ENCODE measurements at regions not wholly inside any gene's neighbourhood (a gene's known extent, or its start where the extent isn't known, plus 50 kb on each side); places are given as distances from the start of the nearest gene placed in this dataset.
"Not testable (repeated sequence)": the region's sequence is repeated elsewhere in the genome, so short reads cannot be mapped to it uniquely, and the experiment has no call there.

DNA sequence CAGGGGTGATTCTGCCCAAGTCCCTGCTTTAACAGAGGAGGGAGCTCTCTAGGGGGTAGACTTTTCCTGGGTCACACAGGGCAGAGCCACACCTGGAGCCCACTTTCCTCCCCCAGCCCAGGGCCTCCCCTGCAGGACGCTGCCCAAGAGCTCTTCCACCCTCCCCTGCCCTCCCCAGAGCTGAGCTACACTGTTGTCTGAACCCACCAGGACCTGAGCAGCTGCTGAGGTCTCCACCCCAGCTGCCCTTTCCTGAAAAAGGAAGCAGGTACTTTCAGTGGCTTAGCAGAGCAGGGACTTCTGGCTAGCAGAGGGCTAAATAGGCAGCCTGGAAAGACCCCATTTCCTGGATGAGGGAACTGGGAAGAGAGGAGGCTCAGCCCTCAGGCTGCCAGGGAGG is 169.3 kb upstream of the ETV3 start:
- no peak for TF ChIP-seq CTCF (IDR thresholded peaks at IDR 0.05; ENCODE audit: insufficient read depth, low read length)
- DNase-seq (ENCODE audit: low read depth): no peak
- H3K4me3 ChIP-seq (ENCODE audit: low read depth, low read length): no peak overlapping the region

- TF ChIP-seq CTCF (IDR thresholded peaks at IDR 0.05; ENCODE audit: insufficient read depth, low read length): no peak
- no peak for DNase-seq (ENCODE audit: low read depth)
- no peak overlapping the region for H3K4me3 ChIP-seq (ENCODE audit: low read depth, low read length)
These were observed 168.7 kb upstream of the ETV3 start for GRCh38 chr1:157306896-157307295.

DNA sequence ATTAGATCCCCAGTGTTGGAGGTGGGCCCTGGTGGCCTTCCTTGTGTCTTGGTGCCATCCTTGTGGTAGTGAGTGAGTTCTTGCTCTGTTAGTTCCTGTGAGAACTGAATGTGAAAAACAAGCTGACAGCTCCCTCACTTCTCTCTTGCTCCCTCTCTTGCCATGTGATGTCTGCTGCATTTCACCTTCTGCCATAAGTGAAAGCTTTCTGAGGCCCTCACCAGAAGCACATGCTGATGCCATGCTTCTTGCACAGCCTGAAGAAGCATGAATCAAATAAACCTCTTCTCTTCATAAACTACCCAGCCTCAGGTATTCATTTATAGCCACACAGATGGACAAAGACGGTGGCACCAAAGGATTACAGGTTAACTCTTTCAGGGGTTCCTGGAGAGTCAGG is 166.1 kb upstream of the ETV3 start:
- TF ChIP-seq CTCF (IDR thresholded peaks at IDR 0.05; ENCODE audit: insufficient read depth, low read length): no peak
- no peak overlapping the region for H3K4me3 ChIP-seq (ENCODE audit: low read depth, low read length)
- DNase-seq (ENCODE audit: low read depth): no peak

DNA sequence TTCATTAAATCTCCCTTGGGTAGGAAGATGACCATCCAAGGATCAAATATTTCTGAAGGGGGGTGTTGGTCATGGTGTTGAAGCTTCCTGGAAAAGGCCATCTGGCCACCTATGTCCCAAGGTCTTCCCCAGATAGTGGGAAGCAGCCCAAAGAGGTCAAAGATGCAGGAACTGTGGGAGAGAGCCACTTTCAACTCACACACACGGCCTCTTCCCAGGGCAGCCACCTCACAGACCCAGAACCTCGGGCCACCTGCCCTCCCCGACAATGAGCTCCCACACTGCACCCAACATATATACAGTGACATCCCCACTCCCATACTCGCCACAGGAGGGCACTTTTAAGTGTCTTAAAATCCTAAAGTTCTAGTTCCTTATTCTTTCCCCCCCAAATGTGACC is 164.5 kb upstream of the ETV3 start:
- DNase-seq (ENCODE audit: low read depth): no peak

GRCh38 chr1:157302199-157302497 is 164.0 kb upstream of the ETV3 start:
- H3K4me3 ChIP-seq (ENCODE audit: low read depth, low read length): no peak overlapping the region
- no peak for TF ChIP-seq CTCF (IDR thresholded peaks at IDR 0.05; ENCODE audit: insufficient read depth, low read length)
- DNase-seq (ENCODE audit: low read depth): no peak

More for the DNA sequence above, 164.5 kb upstream of the ETV3 start:
- H3K4me3 ChIP-seq (ENCODE audit: low read depth, low read length): no peak overlapping the region
- TF ChIP-seq CTCF (IDR thresholded peaks at IDR 0.05; ENCODE audit: insufficient read depth, low read length): no peak

- no peak for TF ChIP-seq CTCF (IDR thresholded peaks at IDR 0.05; ENCODE audit: insufficient read depth, low read length)
- DNase-seq (ENCODE audit: low read depth): no peak
- no peak overlapping the region for H3K4me3 ChIP-seq (ENCODE audit: low read depth, low read length)
These were observed 163.4 kb upstream of the ETV3 start for GRCh38 chr1:157301477-157302198.

DNA sequence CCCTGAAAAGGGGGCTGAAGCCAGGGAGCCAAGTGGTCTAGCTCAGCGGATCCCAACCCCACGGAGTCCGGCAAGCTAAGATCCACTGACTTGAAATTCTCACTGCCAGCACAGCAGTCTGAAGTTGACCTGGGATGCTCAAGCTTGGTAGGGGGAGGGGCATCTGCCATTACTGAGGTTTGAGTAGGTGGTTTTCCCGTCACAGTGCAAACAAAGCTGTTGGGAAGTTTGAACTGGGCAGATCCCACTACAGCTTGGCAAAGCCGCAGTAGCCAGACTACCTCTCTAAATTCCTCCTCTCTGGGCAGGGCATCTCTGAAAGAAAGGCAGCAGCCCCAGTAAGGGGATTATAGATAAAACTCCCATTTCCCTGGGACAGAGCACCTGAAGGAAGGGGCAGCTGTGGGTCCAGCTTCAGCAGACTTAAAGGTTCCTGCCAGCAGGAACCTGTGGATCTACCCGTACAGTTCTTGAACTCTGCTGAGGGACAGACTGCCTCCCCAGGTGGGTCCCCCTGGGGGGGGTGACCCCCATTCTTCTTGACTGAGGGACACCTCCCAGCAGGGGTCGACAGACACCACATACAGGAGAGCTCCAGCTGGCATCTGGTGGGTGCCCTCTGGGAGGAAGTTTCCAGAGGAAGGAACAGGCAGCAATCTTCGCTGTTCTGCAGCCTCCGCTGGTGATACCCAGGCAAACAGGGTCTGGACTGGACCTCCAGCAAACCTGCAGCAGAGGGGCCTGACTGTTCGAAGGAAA is 156.4 kb upstream of the ETV3 start:
- not testable (repeated sequence) for DNase-seq (ENCODE audit: low read depth); H3K4me3 ChIP-seq (ENCODE audit: low read depth, low read length)

Measured in fibroblast of the aortic adventitia (primary cell).